ENCODE measurements at regions not wholly inside any gene's neighbourhood (a gene's known extent, or its start where the extent isn't known, plus 50 kb on each side); places are given as distances from the start of the nearest gene placed in this dataset.

GRCh38 chr11:112477581-112478317 is 217.1 kb upstream of the PLET1 start:
- H3K4me3 ChIP-seq = no peak overlapping the region
- no peak for TF ChIP-seq CTCF (IDR thresholded peaks at IDR 0.05)

GRCh38 chr11:112478806-112479205 is 218.1 kb upstream of the PLET1 start:
- no peak overlapping the region for H3K27ac ChIP-seq
- H3K9me3 ChIP-seq = no peaks in the 10 kb centered on the region
- intact Hi-C loops (cut with DNase I; ENCODE audit: low total_unique reads) = no loop called here
- TF ChIP-seq POLR2A (IDR thresholded peaks at IDR 0.05) (no peak), CTCF (IDR thresholded peaks at IDR 0.05) (no peak), POLR2AphosphoS5 (IDR thresholded peaks at IDR 0.05) (no peak)
- no peak for DNase-seq (ENCODE audit: low spot score in 2 of 2)
- no peaks in the 10 kb centered on the region for H3K4me1 ChIP-seq
- H3K4me3 ChIP-seq = no peak overlapping the region
- no peaks in the 10 kb centered on the region for H3K27me3 ChIP-seq
- H3K36me3 ChIP-seq = no peaks in the 10 kb centered on the region

More at GRCh38 chr11:112477581-112478317, 217.1 kb upstream of the PLET1 start:
- Histone ChIP-seq H3K4me1 (no peaks in the 10 kb centered on the region), H3K27me3 (no peaks in the 10 kb centered on the region), H3K36me3 (no peaks in the 10 kb centered on the region), H3K27ac (no peak overlapping the region), H3K9me3 (no peaks in the 10 kb centered on the region)
- DNase-seq (ENCODE audit: low spot score in 2 of 2) = no peak
- intact Hi-C loops (cut with DNase I; ENCODE audit: low total_unique reads) = no loop called here

- H3K27ac ChIP-seq = no peak overlapping the region
- TF ChIP-seq POLR2AphosphoS5 (IDR thresholded peaks at IDR 0.05) (no peak), CTCF (IDR thresholded peaks at IDR 0.05) (no peak), POLR2A (IDR thresholded peaks at IDR 0.05) (no peak)
- intact Hi-C loops (cut with DNase I; ENCODE audit: low total_unique reads) = no loop called here
- H3K4me3 ChIP-seq = no peak overlapping the region
- DNase-seq (ENCODE audit: low spot score in 2 of 2) = no peak
- no peaks in the 10 kb centered on the region for H3K9me3 ChIP-seq
- H3K4me1 ChIP-seq = no peaks in the 10 kb centered on the region
- no peaks in the 10 kb centered on the region for H3K36me3 ChIP-seq
- no peaks in the 10 kb centered on the region for H3K27me3 ChIP-seq
These were observed 220.8 kb upstream of the PLET1 start for GRCh38 chr11:112481431-112481830.

GRCh38 chr11:112481893-112482292 is 221.2 kb upstream of the PLET1 start:
- Histone ChIP-seq H3K4me1 (no peaks in the 10 kb centered on the region), H3K36me3 (no peaks in the 10 kb centered on the region), H3K4me3 (no peak overlapping the region), H3K9me3 (no peaks in the 10 kb centered on the region), H3K27ac (no peak overlapping the region), H3K27me3 (no peaks in the 10 kb centered on the region)
- DNase-seq (ENCODE audit: low spot score in 2 of 2) = no peak
- intact Hi-C loops (cut with DNase I; ENCODE audit: low total_unique reads) = no loop called here
- TF ChIP-seq POLR2AphosphoS5 (IDR thresholded peaks at IDR 0.05) (no peak), POLR2A (IDR thresholded peaks at IDR 0.05) (no peak), CTCF (IDR thresholded peaks at IDR 0.05) (no peak)

- Histone ChIP-seq H3K27me3 (no peaks in the 10 kb centered on the region), H3K27ac (no peak overlapping the region), H3K36me3 (no peaks in the 10 kb centered on the region), H3K4me1 (no peaks in the 10 kb centered on the region), H3K4me3 (no peak overlapping the region), H3K9me3 (no peaks in the 10 kb centered on the region)
- no peak for DNase-seq (ENCODE audit: low spot score in 2 of 2)
- TF ChIP-seq POLR2AphosphoS5 (IDR thresholded peaks at IDR 0.05) (no peak), POLR2A (IDR thresholded peaks at IDR 0.05) (no peak), CTCF (IDR thresholded peaks at IDR 0.05) (no peak)
- intact Hi-C loops (cut with DNase I; ENCODE audit: low total_unique reads) = no loop called here
These were observed 224.6 kb upstream of the PLET1 start for GRCh38 chr11:112485280-112485679.

Data from breast epithelium (tissue), 4 donors.